GM12878 (cell line): ENCODE measurements at regions not wholly inside any gene's neighbourhood (a gene's known extent, or its start where the extent isn't known, plus 50 kb on each side); places are given as distances from the start of the nearest gene placed in this dataset.

Experiments used
- CHD2 ChIP-seq: IDR thresholded peaks from 2 replicates; pipeline ENCODE4 v1.6.1; 2011; ENCODE audit warnings: low read depth, low read length, improper control_type of control experiment, borderline replicate concordance
- EZH2 ChIP-seq: IDR thresholded peaks from 2 replicates; pipeline ENCODE4 v1.6.1; 2012; ENCODE audit warnings: low read depth, mild to moderate bottlenecking, control low read depth, inconsistent platforms, low read length, borderline replicate concordance; ENCODE audit not compliant: control insufficient read depth
- POLR2A ChIP-seq: IDR thresholded peaks from 2 replicates; pipeline ENCODE4 v1.6.1; 2011; ENCODE audit warnings: low read depth, mild to moderate bottlenecking, low read length
- TF ChIP-seq, protein P1 (sequence below), 3 experiments: IDR thresholded peaks in 2 of 3; conservative IDR thresholded peaks in 1 of 3; 2 replicates each; pipeline ENCODE4 v1.5.1; 2011; ENCODE audit warnings: low read depth in 3 of 3, low read length in 3 of 3, mild to moderate bottlenecking in 3 of 3, control low read depth in 2 of 3, moderate library complexity in 2 of 3, inconsistent platforms in 1 of 3, mixed read lengths in 1 of 3; ENCODE audit not compliant: control insufficient read depth in 2 of 3, insufficient read depth in 1 of 3; ENCODE audit errors: extremely low read depth in 1 of 3

DNA sequence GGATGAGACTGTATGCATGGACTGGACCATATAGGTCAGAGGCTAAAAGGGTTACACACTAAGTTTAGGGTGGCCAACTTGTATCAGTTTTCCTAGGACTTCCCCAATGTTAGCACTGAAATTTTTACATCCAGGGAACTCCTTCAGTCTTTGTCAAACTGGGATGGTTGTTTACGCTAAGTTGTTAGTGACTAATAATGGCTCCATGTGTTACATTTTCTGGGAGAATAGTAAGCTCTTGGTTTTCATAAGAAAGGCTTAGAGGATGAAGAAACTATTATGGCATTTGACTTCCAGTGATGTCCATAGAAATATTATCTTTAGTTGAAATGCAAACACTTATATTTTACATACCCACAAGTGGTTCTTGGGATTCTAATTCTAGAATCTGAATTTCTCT, 57.9 kb upstream of the ST3GAL6 start:
- no peak for TF ChIP-seq CHD2
- TF ChIP-seq, protein P1, sequence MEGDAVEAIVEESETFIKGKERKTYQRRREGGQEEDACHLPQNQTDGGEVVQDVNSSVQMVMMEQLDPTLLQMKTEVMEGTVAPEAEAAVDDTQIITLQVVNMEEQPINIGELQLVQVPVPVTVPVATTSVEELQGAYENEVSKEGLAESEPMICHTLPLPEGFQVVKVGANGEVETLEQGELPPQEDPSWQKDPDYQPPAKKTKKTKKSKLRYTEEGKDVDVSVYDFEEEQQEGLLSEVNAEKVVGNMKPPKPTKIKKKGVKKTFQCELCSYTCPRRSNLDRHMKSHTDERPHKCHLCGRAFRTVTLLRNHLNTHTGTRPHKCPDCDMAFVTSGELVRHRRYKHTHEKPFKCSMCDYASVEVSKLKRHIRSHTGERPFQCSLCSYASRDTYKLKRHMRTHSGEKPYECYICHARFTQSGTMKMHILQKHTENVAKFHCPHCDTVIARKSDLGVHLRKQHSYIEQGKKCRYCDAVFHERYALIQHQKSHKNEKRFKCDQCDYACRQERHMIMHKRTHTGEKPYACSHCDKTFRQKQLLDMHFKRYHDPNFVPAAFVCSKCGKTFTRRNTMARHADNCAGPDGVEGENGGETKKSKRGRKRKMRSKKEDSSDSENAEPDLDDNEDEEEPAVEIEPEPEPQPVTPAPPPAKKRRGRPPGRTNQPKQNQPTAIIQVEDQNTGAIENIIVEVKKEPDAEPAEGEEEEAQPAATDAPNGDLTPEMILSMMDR (IDR thresholded peaks at IDR 0.05 in 2 of 3, conservative IDR thresholded peaks at IDR 0.05 in 1 of 3; ENCODE audit: control insufficient read depth in 2 of 3, extremely low read depth in 1 of 3, insufficient read depth in 1 of 3, low read depth in 3 of 3, low read length in 3 of 3), result no peak
- TF ChIP-seq POLR2A, result no peak
- no peak for TF ChIP-seq EZH2
